ENCODE measurements at regions not wholly inside any gene's neighbourhood (a gene's known extent, or its start where the extent isn't known, plus 50 kb on each side); places are given as distances from the start of the nearest gene placed in this dataset.

- Histone ChIP-seq H3K79me2 (ENCODE audit: insufficient read depth, low read length) (no peaks in the 10 kb centered on the region), H3K27me3 (ENCODE audit: insufficient read depth, low read length) (no peaks in the 10 kb centered on the region), H2AFZ (ENCODE audit: low read depth, low read length) (no peak overlapping the region), H3K36me3 (ENCODE audit: insufficient read depth, low read length) (no peaks in the 10 kb centered on the region), H3K9ac (ENCODE audit: low read length) (no peak overlapping the region), H3K27ac (ENCODE audit: low read depth, low read length) (no peak overlapping the region), H4K20me1 (ENCODE audit: insufficient read depth, low read length) (no peaks in the 10 kb centered on the region), H3K9me3 (ENCODE audit: insufficient read depth, low read depth, low read length) (no peaks in the 10 kb centered on the region), H3K4me3 (ENCODE audit: insufficient read depth, low read depth, low read length) (no peak overlapping the region), H3K4me2 (ENCODE audit: low read length) (no peak overlapping the region), H3K4me1 (ENCODE audit: insufficient read depth, low read length) (no peaks in the 10 kb centered on the region)
- no peak for DNase-seq (ENCODE audit: low read depth)
- H3K27me3 Mint-ChIP-seq (ENCODE audit: low read depth, unreplicated experiment), result no peaks in the 10 kb centered on the region
- FAIRE-seq, result no peak
- no peak overlapping the region for H3K4me3 Mint-ChIP-seq (ENCODE audit: unreplicated experiment)
- TF ChIP-seq CTCF (IDR thresholded peaks at IDR 0.05; ENCODE audit: insufficient read depth, low read depth, low read length) (no peak), EZH2 (IDR thresholded peaks at IDR 0.05; ENCODE audit: insufficient read depth, low read length) (no peak)
- H3K27ac Mint-ChIP-seq (ENCODE audit: unreplicated experiment), result no peak overlapping the region
- no peaks in the 10 kb centered on the region for H3K4me1 Mint-ChIP-seq (ENCODE audit: low read depth, unreplicated experiment)
- H3K9me3 Mint-ChIP-seq (ENCODE audit: unreplicated experiment), result no peaks in the 10 kb centered on the region
- no peaks in the 10 kb centered on the region for H3K36me3 Mint-ChIP-seq (ENCODE audit: low read depth, unreplicated experiment)
Observed at GRCh38 chr9:71329873-71330272, 208.5 kb upstream of the TRPM3 start.

DNA sequence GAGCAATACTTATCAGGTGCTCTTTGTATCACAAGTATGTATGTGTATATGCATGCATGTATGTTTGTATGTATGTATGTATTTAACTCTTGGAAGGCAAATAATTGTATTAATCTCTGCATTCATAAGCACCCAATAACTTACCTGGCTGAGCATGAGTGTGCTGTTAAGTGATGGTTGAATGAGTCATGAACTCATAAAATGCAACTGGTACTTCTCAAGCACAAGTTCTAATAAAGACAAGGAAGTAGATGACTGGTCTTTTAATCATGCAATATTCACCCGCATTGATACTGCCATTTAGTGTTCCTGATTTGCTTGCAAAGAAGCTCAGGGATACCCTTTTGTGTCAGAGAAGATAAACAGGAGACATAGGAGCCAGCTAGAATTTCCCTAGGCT, 204.9 kb upstream of the TRPM3 start:
- Mint-ChIP-seq H3K4me3 (ENCODE audit: unreplicated experiment) (no peak overlapping the region), H3K27me3 (ENCODE audit: low read depth, unreplicated experiment) (no peaks in the 10 kb centered on the region), H3K27ac (ENCODE audit: unreplicated experiment) (no peak overlapping the region), H3K36me3 (ENCODE audit: low read depth, unreplicated experiment) (no peaks in the 10 kb centered on the region), H3K4me1 (ENCODE audit: low read depth, unreplicated experiment) (no peaks in the 10 kb centered on the region), H3K9me3 (ENCODE audit: unreplicated experiment) (no peaks in the 10 kb centered on the region)
- Histone ChIP-seq H3K79me2 (ENCODE audit: insufficient read depth, low read length) (no peaks in the 10 kb centered on the region), H2AFZ (ENCODE audit: low read depth, low read length) (no peak overlapping the region), H3K4me3 (ENCODE audit: insufficient read depth, low read depth, low read length) (no peak overlapping the region), H3K4me1 (ENCODE audit: insufficient read depth, low read length) (no peaks in the 10 kb centered on the region), H3K9ac (ENCODE audit: low read length) (no peak overlapping the region), H3K4me2 (ENCODE audit: low read length) (no peak overlapping the region), H4K20me1 (ENCODE audit: insufficient read depth, low read length) (no peaks in the 10 kb centered on the region), H3K27me3 (ENCODE audit: insufficient read depth, low read length) (no peaks in the 10 kb centered on the region), H3K27ac (ENCODE audit: low read depth, low read length) (no peak overlapping the region), H3K9me3 (ENCODE audit: insufficient read depth, low read depth, low read length) (no peaks in the 10 kb centered on the region), H3K36me3 (ENCODE audit: insufficient read depth, low read length) (no peaks in the 10 kb centered on the region)
- FAIRE-seq, result no peak
- no peak for DNase-seq (ENCODE audit: low read depth)
- no peak for TF ChIP-seq CTCF (IDR thresholded peaks at IDR 0.05; ENCODE audit: insufficient read depth, low read depth, low read length)
- TF ChIP-seq EZH2 (IDR thresholded peaks at IDR 0.05; ENCODE audit: insufficient read depth, low read length), result no peak

DNA sequence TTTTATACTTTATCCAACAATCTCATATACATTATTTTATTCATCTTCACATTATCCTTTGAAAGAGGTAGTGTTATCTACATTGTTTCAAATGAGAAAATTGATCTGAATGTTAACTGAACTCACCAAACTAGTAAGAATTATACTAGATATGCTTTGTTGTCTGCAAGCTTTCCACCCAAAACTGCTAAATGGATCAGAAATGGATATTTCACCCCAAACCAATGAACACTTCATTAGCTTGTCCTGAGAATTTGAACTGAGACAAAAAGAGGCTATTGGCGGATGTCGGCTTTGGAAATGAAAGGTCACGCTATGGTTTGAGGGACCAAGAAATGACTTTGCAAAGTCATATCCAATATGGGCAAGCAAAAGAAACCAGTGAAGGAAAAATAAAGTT, 201.9 kb upstream of the TRPM3 start:
- Mint-ChIP-seq H3K27me3 (ENCODE audit: low read depth, unreplicated experiment) (no peaks in the 10 kb centered on the region), H3K9me3 (ENCODE audit: unreplicated experiment) (no peaks in the 10 kb centered on the region), H3K4me3 (ENCODE audit: unreplicated experiment) (no peak overlapping the region), H3K4me1 (ENCODE audit: low read depth, unreplicated experiment) (no peaks in the 10 kb centered on the region), H3K27ac (ENCODE audit: unreplicated experiment) (no peak overlapping the region), H3K36me3 (ENCODE audit: low read depth, unreplicated experiment) (no peaks in the 10 kb centered on the region)
- Histone ChIP-seq H3K27me3 (ENCODE audit: insufficient read depth, low read length) (no peaks in the 10 kb centered on the region), H3K79me2 (ENCODE audit: insufficient read depth, low read length) (no peaks in the 10 kb centered on the region), H3K27ac (ENCODE audit: low read depth, low read length) (no peak overlapping the region), H3K4me1 (ENCODE audit: insufficient read depth, low read length) (no peaks in the 10 kb centered on the region), H2AFZ (ENCODE audit: low read depth, low read length) (no peak overlapping the region), H3K36me3 (ENCODE audit: insufficient read depth, low read length) (no peaks in the 10 kb centered on the region), H3K9me3 (ENCODE audit: insufficient read depth, low read depth, low read length) (no peaks in the 10 kb centered on the region), H4K20me1 (ENCODE audit: insufficient read depth, low read length) (no peaks in the 10 kb centered on the region), H3K9ac (ENCODE audit: low read length) (no peak overlapping the region), H3K4me3 (ENCODE audit: insufficient read depth, low read depth, low read length) (no peak overlapping the region), H3K4me2 (ENCODE audit: low read length) (no peak overlapping the region)
- DNase-seq (ENCODE audit: low read depth) (no peak), FAIRE-seq (no peak)
- TF ChIP-seq CTCF (IDR thresholded peaks at IDR 0.05; ENCODE audit: insufficient read depth, low read depth, low read length) (no peak), EZH2 (IDR thresholded peaks at IDR 0.05; ENCODE audit: insufficient read depth, low read length) (no peak)
